ENCODE measurements at regions not wholly inside any gene's neighbourhood (a gene's known extent, or its start where the extent isn't known, plus 50 kb on each side); places are given as distances from the start of the nearest gene placed in this dataset.

DNA sequence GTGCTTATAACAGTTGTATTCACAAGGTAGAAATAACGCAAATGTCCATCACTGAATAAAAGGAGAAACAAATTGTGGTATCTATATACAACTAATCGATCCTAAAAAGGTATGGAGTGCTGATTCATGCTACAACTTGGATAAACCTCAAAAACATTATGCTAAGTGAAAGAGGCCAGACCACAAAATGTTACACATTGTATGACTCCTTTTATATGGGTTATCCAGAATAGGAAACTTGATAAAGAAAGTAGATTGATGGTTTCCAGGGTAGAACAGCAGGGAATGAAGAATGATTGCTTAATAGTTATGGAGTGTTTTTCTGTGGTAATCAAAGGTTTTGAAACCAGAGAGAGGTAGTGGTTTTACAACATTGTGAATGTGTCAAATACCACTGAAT lies 432.2 kb upstream of the TRIB2 start:
- no peak for TF ChIP-seq CTCF (IDR thresholded peaks at IDR 0.05)
- TF ChIP-seq POLR2A (IDR thresholded peaks at IDR 0.05), result no peak
- Histone ChIP-seq H3K9me3 (no peaks in the 10 kb centered on the region), H3K4me1 (peaks cover 0 to 20% (median 8%) of the 10 kb centered on the region in 12 donors), H3K27me3 (no peaks in the 10 kb centered on the region), H3K27ac (no peak overlapping the region), H3K4me3 (no peak overlapping the region), H3K36me3 (no peaks in the 10 kb centered on the region)
- DNase-seq (no peak), ATAC-seq (no peak)
- intact Hi-C loops (cut with DNase I), result no loop called here
- 91 to 98% (median 96%) methylated on average over 2 of the region's 2 CpGs for WGBS, 4 donors

GRCh38 chr2:12286347-12286746 lies 430.4 kb upstream of the TRIB2 start:
- Histone ChIP-seq H3K36me3 (no peaks in the 10 kb centered on the region), H3K4me3 (no peak overlapping the region), H3K4me1 (peaks cover 0 to 20% (median 8%) of the 10 kb centered on the region in 12 donors), H3K27ac (peak overlapping the region in 1 of 12 donors; percentile 13), H3K27me3 (no peaks in the 10 kb centered on the region), H3K9me3 (no peaks in the 10 kb centered on the region)
- ATAC-seq (no peak), DNase-seq (no peak)
- TF ChIP-seq CTCF (IDR thresholded peaks at IDR 0.05) (no peak), POLR2A (IDR thresholded peaks at IDR 0.05) (no peak)
- 88 to 96% (median 93%) methylated on average over 4 of the region's 4 CpGs for WGBS, 4 donors
- intact Hi-C loops (cut with DNase I), result no loop called here

DNA sequence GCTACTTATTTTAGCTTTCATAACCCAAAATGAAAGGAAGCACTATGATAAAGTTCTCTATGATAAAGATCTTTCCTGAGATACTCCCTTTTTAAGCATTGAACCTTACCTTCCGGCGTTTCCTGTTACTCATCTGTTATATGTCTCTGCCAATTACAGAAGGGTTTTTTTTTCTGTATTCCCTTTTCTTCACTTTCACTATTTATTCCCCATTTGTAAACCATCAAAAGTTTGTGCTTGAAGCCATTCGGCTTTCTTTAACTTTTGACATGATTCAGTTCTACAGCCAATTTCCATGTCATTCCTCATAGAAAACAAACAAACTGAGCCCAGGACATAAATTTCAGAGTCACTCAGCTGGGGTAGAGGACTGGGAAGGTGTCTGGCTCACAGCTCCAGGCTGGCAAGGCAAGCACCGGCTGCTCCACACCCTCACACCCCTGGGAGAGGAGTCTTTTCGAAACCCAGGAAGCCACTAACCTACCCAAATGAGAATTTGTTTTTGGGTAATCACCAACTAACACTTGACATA lies 429.4 kb upstream of the TRIB2 start:
- DNase-seq (no peak), ATAC-seq (peak in 3 of 4 donors; percentile 42 to 52 (median 45))
- Histone ChIP-seq H3K4me3 (no peak overlapping the region), H3K36me3 (no peaks in the 10 kb centered on the region), H3K9me3 (no peaks in the 10 kb centered on the region), H3K27ac (peak overlapping the region in 4 of 12 donors; percentile 5 to 59 (median 21)), H3K27me3 (no peaks in the 10 kb centered on the region), H3K4me1 (peaks cover 0 to 20% (median 8%) of the 10 kb centered on the region in 12 donors)
- intact Hi-C loops (cut with DNase I), result no loop called here
- no peak for TF ChIP-seq CTCF (IDR thresholded peaks at IDR 0.05)
- TF ChIP-seq POLR2A (IDR thresholded peaks at IDR 0.05), result no peak
- WGBS, 4 donors, result 51 to 58% (median 55%) methylated on average over 5 of the region's 5 CpGs

DNA sequence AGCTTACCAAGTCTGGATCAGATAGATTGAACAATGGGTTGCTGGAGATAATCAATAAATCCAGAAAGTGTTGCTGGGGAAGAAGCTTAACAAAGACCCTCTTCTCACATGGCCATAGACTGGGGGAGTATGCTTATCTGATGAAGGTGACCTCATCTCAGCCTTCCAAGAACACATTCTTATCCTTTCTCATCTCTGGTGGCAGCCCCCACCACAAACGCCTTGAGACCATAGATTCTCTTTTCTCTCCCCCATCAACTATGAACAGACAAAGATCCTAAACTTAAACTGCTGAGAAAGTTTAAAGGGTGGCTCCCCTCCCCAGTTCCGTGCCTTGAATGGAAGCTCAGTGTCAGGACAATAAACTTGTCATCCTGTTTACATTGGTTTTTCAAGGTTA lies 428.7 kb upstream of the TRIB2 start:
- no peaks in the 10 kb centered on the region for H3K9me3 ChIP-seq
- DNase-seq (no peak), ATAC-seq (no peak)
- intact Hi-C loops (cut with DNase I), result no loop called here
- WGBS, 4 donors, result 74 to 92% (median 77%) methylated on average over 2 of the region's 2 CpGs
- no peak overlapping the region for H3K4me3 ChIP-seq
- H3K27ac ChIP-seq, result no peak overlapping the region
- peaks cover 0 to 20% (median 8%) of the 10 kb centered on the region in 12 donors for H3K4me1 ChIP-seq
- no peaks in the 10 kb centered on the region for H3K36me3 ChIP-seq
- H3K27me3 ChIP-seq, result no peaks in the 10 kb centered on the region
- no peak for TF ChIP-seq CTCF (IDR thresholded peaks at IDR 0.05)
- TF ChIP-seq POLR2A (IDR thresholded peaks at IDR 0.05), result no peak
